HepG2 (cell line): ENCODE measurements at regions not wholly inside any gene's neighbourhood (a gene's known extent, or its start where the extent isn't known, plus 50 kb on each side); places are given as distances from the start of the nearest gene placed in this dataset.

ENCODE experiments used
- CEBPG ChIP-seq: IDR thresholded peaks from 2 replicates; pipeline ENCODE4 v1.6.1; 2016
- FOXK2 ChIP-seq: fragments of 450-650 bp; IDR thresholded peaks from 2 replicates; pipeline ENCODE4 v1.6.1; 2016
- HINFP ChIP-seq: sonication (generic); formaldehyde crosslinking; IDR thresholded peaks from 2 replicates; pipeline ENCODE4 v1.4.0; 2020; ENCODE audit warnings: low read depth, mild to moderate bottlenecking, missing genetic modification reagents
- HOXA5 ChIP-seq: sonication (generic); formaldehyde crosslinking; IDR thresholded peaks from 2 replicates; pipeline ENCODE4 v1.4.0; 2020; ENCODE audit warnings: missing genetic modification reagents
- KLF9 ChIP-seq: IDR thresholded peaks from 2 replicates; pipeline ENCODE4 v1.6.1; 2016; ENCODE audit warnings: low read depth
- MAX ChIP-seq: IDR thresholded peaks from 2 replicates; pipeline ENCODE4 v1.6.1; 2012; ENCODE audit warnings: inconsistent platforms
- MLX ChIP-seq: IDR thresholded peaks from 2 replicates; pipeline ENCODE4 v1.6.1; 2016
- MYPOP ChIP-seq: sonication (generic); formaldehyde crosslinking; IDR thresholded peaks from 2 replicates; pipeline ENCODE4 v1.8.1; 2023; ENCODE audit warnings: mild to moderate bottlenecking, moderate library complexity, missing genetic modification reagents
- NR3C1 ChIP-seq: sonication (generic); formaldehyde crosslinking; IDR thresholded peaks from 2 replicates; pipeline ENCODE4 v1.4.0; 2020; ENCODE audit warnings: missing genetic modification reagents
- POGK ChIP-seq: sonication (generic); formaldehyde crosslinking; conservative IDR thresholded peaks from 2 replicates; pipeline ENCODE4 v1.8.0; 2022; ENCODE audit warnings: mild to moderate bottlenecking, moderate library complexity, missing genetic modification reagents
- RBFOX2 ChIP-seq: fragments of 200-400 bp; formaldehyde crosslinking; IDR thresholded peaks from 2 replicates; pipeline ENCODE4 v1.6.1; 2017; ENCODE audit warnings: low read depth, mild to moderate bottlenecking, low read length
- THAP8 ChIP-seq: sonication (generic); formaldehyde crosslinking; IDR thresholded peaks from 2 replicates; pipeline ENCODE4 v1.5.1; 2020; ENCODE audit warnings: missing genetic modification reagents, mild to moderate bottlenecking, borderline replicate concordance
- ZBTB40 ChIP-seq, 2 experiments: fragments of 450-650 bp in 1 of 2; sonication (generic) in 1 of 2; formaldehyde crosslinking in 1 of 2; IDR thresholded peaks; 2 replicates each; pipeline versions ENCODE4 v1.6.1 to v1.8.0; 2016 to 2022; ENCODE audit warnings: antibody characterized with exemption in 1 of 2, mild to moderate bottlenecking in 1 of 2, missing genetic modification reagents in 1 of 2
- ZFP41 ChIP-seq: sonication (generic); formaldehyde crosslinking; IDR thresholded peaks from 2 replicates; pipeline ENCODE4 v1.4.0; 2020; ENCODE audit warnings: mild to moderate bottlenecking, missing genetic modification reagents, borderline replicate concordance
- ZNF326 ChIP-seq: sonication (generic); formaldehyde crosslinking; IDR thresholded peaks from 2 replicates; pipeline ENCODE4 v1.4.0; 2020; ENCODE audit warnings: missing genetic modification reagents, borderline replicate concordance

- TF ChIP-seq ZBTB40 (IDR thresholded peaks at IDR 0.05), result no peak
- TF ChIP-seq ZBTB40 (CRISPR knock-in tag; IDR thresholded peaks at IDR 0.05), result no peak
- no peak for TF ChIP-seq MAX
- no peak; the same call in 1 of the 2 replicates for TF ChIP-seq MLX (CRISPR knock-in tag)
- TF ChIP-seq ZNF326 (CRISPR knock-in tag), result no peak
- no peak for TF ChIP-seq FOXK2
- no peak for TF ChIP-seq HOXA5 (CRISPR knock-in tag)
- TF ChIP-seq NR3C1, result no peak
- no peak for TF ChIP-seq ZFP41
- no peak for TF ChIP-seq HINFP (CRISPR knock-in tag)
- TF ChIP-seq MYPOP (CRISPR knock-in tag), result no peak
- TF ChIP-seq POGK (CRISPR knock-in tag), result no peak
- TF ChIP-seq THAP8 (CRISPR knock-in tag), result no peak
- TF ChIP-seq KLF9 (CRISPR knock-in tag), result no peak
- 0 out of 2 replicates have a peak, but pooled peaks have one; percentile 34 for TF ChIP-seq CEBPG
- TF ChIP-seq RBFOX2, result no peak
Measured at GRCh38 chr7:26001662-26002244, 150.2 kb upstream of the NFE2L3 start (continued).
